GM12891 (cell line): ENCODE measurements at regions not wholly inside any gene's neighbourhood (a gene's known extent, or its start where the extent isn't known, plus 50 kb on each side); places are given as distances from the start of the nearest gene placed in this dataset.

ENCODE experiments used
- POLR2A ChIP-seq: IDR thresholded peaks from 2 replicates; pipeline ENCODE4 v1.6.1; 2011; ENCODE audit warnings: low read depth, low read length, control low read depth
- POU2F2 ChIP-seq: IDR thresholded peaks from 2 replicates; pipeline ENCODE4 v1.6.1; 2011; ENCODE audit warnings: low read depth, mild to moderate bottlenecking, control low read depth, low read length, moderate library complexity

- TF ChIP-seq POLR2A, result no peak
- no peak for TF ChIP-seq POU2F2
These were observed 262.8 kb downstream of the RWDD3 start for GRCh38 chr1:95496773-95497172.
